ENCODE measurements at regions not wholly inside any gene's neighbourhood (a gene's known extent, or its start where the extent isn't known, plus 50 kb on each side); places are given as distances from the start of the nearest gene placed in this dataset.

- no peaks in the 10 kb centered on the region for H3K4me1 Mint-ChIP-seq
- ChIA-PET POLR2A (no interaction called here), CTCF (no interaction called here)
- no peaks in the 10 kb centered on the region for H3K9me3 Mint-ChIP-seq
- DNase-seq (no peak), ATAC-seq (no peak)
- intact Hi-C loops (cut with micrococcal nuclease): no loop called here
- no peaks in the 10 kb centered on the region for H3K36me3 Mint-ChIP-seq
- peaks cover 0 to 14% (median 4%) of the 10 kb centered on the region in 5 donors for H3K27me3 Mint-ChIP-seq
- H3K9me3 ChIP-seq (ENCODE audit: control insufficient read depth in 2 of 3, low read length in 3 of 3): no peaks in the 10 kb centered on the region
- H3K27ac Mint-ChIP-seq: no peak overlapping the region
- H3K27me3 ChIP-seq (ENCODE audit: control insufficient read depth in 2 of 2, insufficient read depth in 2 of 2, low read length in 2 of 2): no peaks in the 10 kb centered on the region
- H3K4me3 ChIP-seq (ENCODE audit: low read length): no peak overlapping the region
- no peak overlapping the region for H3K27ac ChIP-seq (ENCODE audit: low read depth, low read length)
- H3K4me3 Mint-ChIP-seq: no peak overlapping the region
- no peaks in the 10 kb centered on the region for H3K4me1 ChIP-seq (ENCODE audit: control insufficient read depth in 2 of 2, insufficient read depth in 2 of 2, low read length in 2 of 2)
- H3K36me3 ChIP-seq (ENCODE audit: control insufficient read depth in 2 of 3, insufficient read depth in 3 of 3, low read length in 3 of 3): no peaks in the 10 kb centered on the region
Observed at GRCh38 chr4:155488691-155489090, 111.9 kb upstream of the MAP9 start.

GRCh38 chr4:155487210-155487609, 110.4 kb upstream of the MAP9 start:
- Histone ChIP-seq H3K27me3 (ENCODE audit: control insufficient read depth in 2 of 2, insufficient read depth in 2 of 2, low read length in 2 of 2) (no peaks in the 10 kb centered on the region), H3K27ac (ENCODE audit: low read depth, low read length) (no peak overlapping the region), H3K36me3 (ENCODE audit: control insufficient read depth in 2 of 3, insufficient read depth in 3 of 3, low read length in 3 of 3) (no peaks in the 10 kb centered on the region), H3K4me1 (ENCODE audit: control insufficient read depth in 2 of 2, insufficient read depth in 2 of 2, low read length in 2 of 2) (no peaks in the 10 kb centered on the region), H3K9me3 (ENCODE audit: control insufficient read depth in 2 of 3, low read length in 3 of 3) (no peaks in the 10 kb centered on the region), H3K4me3 (ENCODE audit: low read length) (no peak overlapping the region)
- no peaks in the 10 kb centered on the region for H3K36me3 Mint-ChIP-seq
- ChIA-PET CTCF (interaction anchor here (0.6 kb wide), 1 partner anchor 452 kb away, joined by 4 read pairs; no protein-coding TSS in a partner anchor), POLR2A (no interaction called here)
- H3K27me3 Mint-ChIP-seq: peaks cover 0 to 18% (median 4%) of the 10 kb centered on the region in 5 donors
- intact Hi-C loops (cut with micrococcal nuclease): no loop called here
- H3K9me3 Mint-ChIP-seq: no peaks in the 10 kb centered on the region
- H3K27ac Mint-ChIP-seq: no peak overlapping the region
- DNase-seq (no peak), ATAC-seq (no peak)
- H3K4me3 Mint-ChIP-seq: no peak overlapping the region
- no peaks in the 10 kb centered on the region for H3K4me1 Mint-ChIP-seq

GRCh38 chr4:155481150-155481549, 104.4 kb upstream of the MAP9 start:
- intact Hi-C loops (cut with micrococcal nuclease): no loop called here
- H3K4me1 ChIP-seq (ENCODE audit: control insufficient read depth in 2 of 2, insufficient read depth in 2 of 2, low read length in 2 of 2): no peaks in the 10 kb centered on the region
- H3K4me1 Mint-ChIP-seq: no peaks in the 10 kb centered on the region
- ChIA-PET POLR2A (no interaction called here), CTCF (no interaction called here)
- peaks cover 0 to 13% (median 2%) of the 10 kb centered on the region in 5 donors for H3K27me3 Mint-ChIP-seq
- H3K9me3 ChIP-seq (ENCODE audit: control insufficient read depth in 2 of 3, low read length in 3 of 3): no peaks in the 10 kb centered on the region
- no peaks in the 10 kb centered on the region for H3K36me3 Mint-ChIP-seq
- no peak overlapping the region for H3K4me3 Mint-ChIP-seq
- H3K9me3 Mint-ChIP-seq: peaks cover 0 to 3% (median 0%) of the 10 kb centered on the region in 11 donors
- H3K36me3 ChIP-seq (ENCODE audit: control insufficient read depth in 2 of 3, insufficient read depth in 3 of 3, low read length in 3 of 3): no peaks in the 10 kb centered on the region
- no peak for ATAC-seq
- no peak overlapping the region for H3K27ac ChIP-seq (ENCODE audit: low read depth, low read length)
- H3K27ac Mint-ChIP-seq: no peak overlapping the region
- no peak overlapping the region for H3K4me3 ChIP-seq (ENCODE audit: low read length)
- DNase-seq: no peak
- no peaks in the 10 kb centered on the region for H3K27me3 ChIP-seq (ENCODE audit: control insufficient read depth in 2 of 2, insufficient read depth in 2 of 2, low read length in 2 of 2)

GRCh38 chr4:155479835-155480234, 103.1 kb upstream of the MAP9 start:
- intact Hi-C loops (cut with micrococcal nuclease): no loop called here
- H3K27me3 ChIP-seq (ENCODE audit: control insufficient read depth in 2 of 2, insufficient read depth in 2 of 2, low read length in 2 of 2): no peaks in the 10 kb centered on the region
- Mint-ChIP-seq H3K27ac (no peak overlapping the region), H3K4me3 (no peak overlapping the region), H3K9me3 (peaks cover 0 to 3% (median 0%) of the 10 kb centered on the region in 11 donors), H3K36me3 (no peaks in the 10 kb centered on the region), H3K27me3 (peaks cover 0 to 11% (median 0%) of the 10 kb centered on the region in 5 donors), H3K4me1 (no peaks in the 10 kb centered on the region)
- no peaks in the 10 kb centered on the region for H3K4me1 ChIP-seq (ENCODE audit: control insufficient read depth in 2 of 2, insufficient read depth in 2 of 2, low read length in 2 of 2)
- ChIA-PET POLR2A (no interaction called here), CTCF (no interaction called here)
- H3K36me3 ChIP-seq (ENCODE audit: control insufficient read depth in 2 of 3, insufficient read depth in 3 of 3, low read length in 3 of 3): no peaks in the 10 kb centered on the region
- H3K9me3 ChIP-seq (ENCODE audit: control insufficient read depth in 2 of 3, low read length in 3 of 3): no peaks in the 10 kb centered on the region
- no peak overlapping the region for H3K27ac ChIP-seq (ENCODE audit: low read depth, low read length)
- no peak overlapping the region for H3K4me3 ChIP-seq (ENCODE audit: low read length)
- no peak for DNase-seq
- no peak for ATAC-seq

- POLR2A ChIA-PET: no interaction called here
- no peak overlapping the region for H3K27ac Mint-ChIP-seq
Observed at GRCh38 chr4:155478336-155478835, 101.6 kb upstream of the MAP9 start.

GRCh38 chr4:155474758-155475157, 98.0 kb upstream of the MAP9 start:
- Histone ChIP-seq H3K36me3 (ENCODE audit: control insufficient read depth in 2 of 3, insufficient read depth in 3 of 3, low read length in 3 of 3) (no peaks in the 10 kb centered on the region), H3K27ac (ENCODE audit: low read depth, low read length) (no peak overlapping the region), H3K4me1 (ENCODE audit: control insufficient read depth in 2 of 2, insufficient read depth in 2 of 2, low read length in 2 of 2) (no peaks in the 10 kb centered on the region), H3K9me3 (ENCODE audit: control insufficient read depth in 2 of 3, low read length in 3 of 3) (no peaks in the 10 kb centered on the region), H3K4me3 (ENCODE audit: low read length) (no peak overlapping the region), H3K27me3 (ENCODE audit: control insufficient read depth in 2 of 2, insufficient read depth in 2 of 2, low read length in 2 of 2) (no peaks in the 10 kb centered on the region)
- no peak overlapping the region for H3K4me3 Mint-ChIP-seq
- peaks cover 0 to 6% (median 0%) of the 10 kb centered on the region in 11 donors for H3K9me3 Mint-ChIP-seq
- DNase-seq: no peak
- peaks cover 0 to 11% (median 4%) of the 10 kb centered on the region in 5 donors for H3K27me3 Mint-ChIP-seq
- CTCF ChIA-PET: no interaction called here
- ATAC-seq: no peak
- no peaks in the 10 kb centered on the region for H3K36me3 Mint-ChIP-seq
- POLR2A ChIA-PET: no interaction called here
- no peaks in the 10 kb centered on the region for H3K4me1 Mint-ChIP-seq
- no peak overlapping the region for H3K27ac Mint-ChIP-seq
- intact Hi-C loops (cut with micrococcal nuclease): no loop called here

More at GRCh38 chr4:155478336-155478835, 101.6 kb upstream of the MAP9 start:
- H3K4me1 Mint-ChIP-seq: no peaks in the 10 kb centered on the region
- Histone ChIP-seq H3K4me1 (ENCODE audit: control insufficient read depth in 2 of 2, insufficient read depth in 2 of 2, low read length in 2 of 2) (no peaks in the 10 kb centered on the region), H3K9me3 (ENCODE audit: control insufficient read depth in 2 of 3, low read length in 3 of 3) (no peaks in the 10 kb centered on the region), H3K4me3 (ENCODE audit: low read length) (no peak overlapping the region), H3K27ac (ENCODE audit: low read depth, low read length) (no peak overlapping the region), H3K36me3 (ENCODE audit: control insufficient read depth in 2 of 3, insufficient read depth in 3 of 3, low read length in 3 of 3) (no peaks in the 10 kb centered on the region), H3K27me3 (ENCODE audit: control insufficient read depth in 2 of 2, insufficient read depth in 2 of 2, low read length in 2 of 2) (no peaks in the 10 kb centered on the region)
- DNase-seq (no peak), ATAC-seq (no peak)
- intact Hi-C loops (cut with micrococcal nuclease): no loop called here
- CTCF ChIA-PET: no interaction called here
- no peaks in the 10 kb centered on the region for H3K36me3 Mint-ChIP-seq
- peaks cover 0 to 4% (median 0%) of the 10 kb centered on the region in 5 donors for H3K27me3 Mint-ChIP-seq
- peaks cover 0 to 3% (median 0%) of the 10 kb centered on the region in 11 donors for H3K9me3 Mint-ChIP-seq
- no peak overlapping the region for H3K4me3 Mint-ChIP-seq

- ATAC-seq: no peak
Observed at GRCh38 chr4:155473420-155474095, 96.8 kb upstream of the MAP9 start.

More at GRCh38 chr4:155473420-155474095, 96.8 kb upstream of the MAP9 start:
- Histone ChIP-seq H3K4me3 (ENCODE audit: low read length) (no peak overlapping the region), H3K27ac (ENCODE audit: low read depth, low read length) (no peak overlapping the region), H3K27me3 (ENCODE audit: control insufficient read depth in 2 of 2, insufficient read depth in 2 of 2, low read length in 2 of 2) (no peaks in the 10 kb centered on the region), H3K36me3 (ENCODE audit: control insufficient read depth in 2 of 3, insufficient read depth in 3 of 3, low read length in 3 of 3) (no peaks in the 10 kb centered on the region), H3K9me3 (ENCODE audit: control insufficient read depth in 2 of 3, low read length in 3 of 3) (no peaks in the 10 kb centered on the region), H3K4me1 (ENCODE audit: control insufficient read depth in 2 of 2, insufficient read depth in 2 of 2, low read length in 2 of 2) (no peaks in the 10 kb centered on the region)
- Mint-ChIP-seq H3K36me3 (no peaks in the 10 kb centered on the region), H3K4me1 (no peaks in the 10 kb centered on the region), H3K9me3 (peaks cover 0 to 6% (median 0%) of the 10 kb centered on the region in 11 donors), H3K4me3 (no peak overlapping the region), H3K27me3 (peaks cover 0 to 11% (median 7%) of the 10 kb centered on the region in 5 donors), H3K27ac (no peak overlapping the region)
- intact Hi-C loops (cut with micrococcal nuclease): no loop called here
- ChIA-PET CTCF (no interaction called here), POLR2A (no interaction called here)
- no peak for DNase-seq

Data from naive thymus-derived CD4-positive, alpha-beta T cell (primary cell).